ENCODE measurements at regions not wholly inside any gene's neighbourhood (a gene's known extent, or its start where the extent isn't known, plus 50 kb on each side); places are given as distances from the start of the nearest gene placed in this dataset.

DNA sequence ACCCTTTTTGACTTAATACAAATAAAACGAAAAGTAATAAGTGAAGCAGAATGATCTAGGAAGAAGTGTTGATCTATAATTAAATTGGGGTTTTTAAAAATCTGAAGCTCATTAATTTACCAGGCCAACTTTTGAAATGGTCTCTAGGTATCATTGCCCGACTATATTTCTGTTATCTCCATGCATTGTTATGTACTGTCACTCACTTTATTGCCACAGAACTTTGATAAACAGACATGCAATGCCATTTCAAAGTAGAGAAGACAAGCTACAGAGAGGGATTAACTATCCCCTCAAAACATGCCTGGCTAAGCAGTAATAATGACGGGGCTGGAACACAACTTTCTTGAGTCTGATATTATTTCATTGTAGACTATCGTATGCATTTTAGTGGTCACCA lies 147.6 kb upstream of the ITGA4 start:
- TF ChIP-seq POLR2A (IDR thresholded peaks at IDR 0.05; ENCODE audit: low read depth, low read length) = no peak
- TF ChIP-seq POU2F2 (IDR thresholded peaks at IDR 0.05; ENCODE audit: low read depth, low read length) = no peak
- no peak for TF ChIP-seq POLR2AphosphoS5 (IDR thresholded peaks at IDR 0.05; ENCODE audit: low read depth, low read length)
- TF ChIP-seq SPI1 (IDR thresholded peaks at IDR 0.05; ENCODE audit: low read depth, low read length) = no peak
- TF ChIP-seq TAF1 (IDR thresholded peaks at IDR 0.05; ENCODE audit: low read depth, low read length) = no peak
- TF ChIP-seq PAX5 (IDR thresholded peaks at IDR 0.05; ENCODE audit: insufficient read depth, low read length, severe bottlenecking) = no peak
